ENCODE measurements at regions not wholly inside any gene's neighbourhood (a gene's known extent, or its start where the extent isn't known, plus 50 kb on each side); places are given as distances from the start of the nearest gene placed in this dataset.

- DNase-seq, result no peak
Measured at GRCh38 chr2:173419506-173419905, 64.8 kb downstream of the CDCA7 start.

DNA sequence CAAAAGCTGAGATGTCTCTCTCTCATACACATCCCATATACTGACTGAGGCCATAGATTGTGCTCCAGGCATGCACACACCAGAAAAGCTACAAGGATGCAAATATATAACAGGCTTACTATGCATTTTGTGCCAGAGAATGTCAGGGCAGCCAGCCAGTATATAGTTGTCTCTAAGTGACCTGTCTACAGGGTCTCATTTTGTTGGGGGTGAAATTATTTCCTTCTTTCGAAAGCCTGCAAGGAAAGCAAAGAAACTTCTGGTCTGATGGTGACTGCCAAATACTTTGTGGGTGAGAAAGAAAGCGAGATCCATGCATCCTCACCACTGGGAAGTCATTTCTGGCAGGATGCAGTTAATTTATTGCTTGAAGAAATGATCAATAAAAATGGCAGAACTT is 70.2 kb downstream of the CDCA7 start:
- DNase-seq, result no peak

GRCh38 chr2:173427887-173428668 is 73.4 kb downstream of the CDCA7 start:
- DNase-seq, result no peak

DNA sequence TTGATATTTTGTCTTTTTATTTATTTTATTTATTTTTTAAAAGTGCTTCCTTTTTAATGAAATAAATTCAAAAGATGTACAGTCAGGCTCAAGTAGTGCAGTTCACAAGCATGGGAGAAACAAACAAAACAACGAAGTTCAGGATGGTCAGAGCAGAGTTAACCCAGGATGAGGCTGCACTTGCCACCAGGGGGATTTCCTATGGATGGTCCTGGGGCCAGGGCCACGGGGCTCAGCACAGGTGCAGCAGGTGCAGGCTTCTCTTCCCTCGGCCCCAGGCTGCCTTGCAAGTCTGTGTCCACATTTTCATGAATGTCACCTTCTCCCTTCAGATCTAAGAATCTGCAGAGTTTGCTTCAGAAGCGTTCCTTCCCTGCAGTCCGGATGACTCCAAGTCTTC is 76.5 kb downstream of the CDCA7 start:
- DNase-seq, result no peak

GRCh38 chr2:173432049-173432754 is 77.5 kb downstream of the CDCA7 start:
- no peak for DNase-seq

- DNase-seq, result no peak
Measured at GRCh38 chr2:173434762-173435569, 80.3 kb downstream of the CDCA7 start.

- DNase-seq, result no peak
Measured at GRCh38 chr2:173435574-173435973, 80.9 kb downstream of the CDCA7 start.

DNA sequence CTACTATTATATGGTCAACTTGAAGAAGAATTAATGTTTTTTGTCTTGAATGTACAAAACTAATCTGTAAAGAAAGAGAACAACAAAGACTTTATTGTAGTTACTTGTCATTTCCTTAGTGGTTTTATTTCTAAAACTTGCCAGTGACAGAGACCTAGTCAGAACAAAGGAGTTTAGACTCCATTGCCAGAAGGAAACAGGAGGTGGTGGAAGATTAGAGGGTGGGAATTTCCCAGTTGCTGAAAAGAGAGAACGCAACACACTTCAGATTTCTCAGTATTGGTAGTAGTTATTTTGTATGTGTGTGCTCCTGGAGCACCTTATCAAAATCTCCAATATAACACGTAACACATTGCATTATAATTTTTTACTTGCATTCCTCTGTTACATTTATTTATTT is 81.4 kb downstream of the CDCA7 start:
- no peak for DNase-seq

GRCh38 chr2:173441222-173441621 is 86.5 kb downstream of the CDCA7 start:
- no peak for DNase-seq

DNA sequence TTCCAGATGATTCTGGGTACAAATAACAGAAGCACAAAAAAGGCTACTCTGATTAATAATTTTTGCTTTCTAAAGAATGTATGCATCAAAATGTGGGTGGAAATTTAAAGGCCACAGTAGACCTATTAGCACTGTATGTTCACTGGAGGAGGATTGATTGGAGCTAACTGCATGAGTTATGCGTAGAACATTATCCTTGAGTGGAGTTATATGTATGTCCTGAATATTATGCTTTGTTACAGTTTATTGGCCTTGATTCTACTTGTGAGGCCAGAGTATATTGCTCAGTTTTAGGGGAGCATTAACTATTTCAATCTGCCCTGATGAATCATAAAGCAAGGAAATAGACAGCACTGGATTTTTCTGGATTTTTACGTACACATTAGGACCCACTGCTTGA is 87.9 kb downstream of the CDCA7 start:
- no peak for DNase-seq

GRCh38 chr2:173446722-173447121 is 92.0 kb downstream of the CDCA7 start:
- DNase-seq, result no peak

DNA sequence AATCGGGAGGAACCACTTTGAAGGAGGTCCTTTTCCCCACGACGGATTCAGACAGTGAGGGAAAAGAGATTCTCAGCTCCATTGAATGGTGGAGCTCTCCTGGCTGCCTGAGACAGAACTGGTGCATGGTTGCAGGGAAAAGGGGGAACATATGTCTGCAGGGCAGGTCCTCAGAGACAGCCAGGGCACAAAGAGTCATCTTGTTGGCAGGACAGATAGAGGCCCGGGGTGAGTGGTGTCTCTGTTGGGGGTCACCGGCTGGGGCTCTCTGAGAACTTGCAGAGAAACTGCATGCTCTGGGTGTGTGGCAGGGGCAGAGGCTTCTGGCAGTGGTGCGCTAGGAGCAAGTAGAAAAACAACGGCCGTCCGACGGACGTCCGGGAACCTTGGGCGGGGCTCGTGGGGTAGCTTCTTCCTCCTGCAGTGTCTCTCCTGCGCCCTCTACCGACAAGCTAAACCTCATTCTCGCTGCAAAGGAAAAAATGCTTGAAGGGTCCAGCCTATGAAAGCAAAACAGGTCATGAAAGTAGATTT is 94.3 kb downstream of the CDCA7 start:
- peak; percentile 65 to 68 for DNase-seq

DNA sequence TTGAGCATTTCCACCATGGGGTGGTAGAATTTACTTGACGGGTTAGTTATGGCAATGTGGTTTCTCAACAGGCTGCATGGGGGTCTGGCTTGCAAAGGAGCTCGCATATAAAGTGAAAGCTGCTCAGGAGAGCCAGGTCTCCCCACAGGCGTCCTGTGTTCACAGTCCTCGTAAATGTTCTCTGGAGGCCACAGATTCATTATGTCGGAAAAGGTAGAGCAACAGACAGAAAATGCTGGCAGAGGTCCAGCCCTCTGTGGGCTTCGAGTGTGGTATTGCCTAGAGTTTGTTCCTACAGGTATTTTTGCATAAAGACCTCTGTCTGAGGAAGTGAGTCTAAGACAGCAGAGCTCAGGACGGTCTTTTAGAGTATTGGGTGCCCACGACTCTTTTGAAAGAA is 96.4 kb downstream of the CDCA7 start:
- DNase-seq, result peak in 1 of 2 donors; percentile 12

DNA sequence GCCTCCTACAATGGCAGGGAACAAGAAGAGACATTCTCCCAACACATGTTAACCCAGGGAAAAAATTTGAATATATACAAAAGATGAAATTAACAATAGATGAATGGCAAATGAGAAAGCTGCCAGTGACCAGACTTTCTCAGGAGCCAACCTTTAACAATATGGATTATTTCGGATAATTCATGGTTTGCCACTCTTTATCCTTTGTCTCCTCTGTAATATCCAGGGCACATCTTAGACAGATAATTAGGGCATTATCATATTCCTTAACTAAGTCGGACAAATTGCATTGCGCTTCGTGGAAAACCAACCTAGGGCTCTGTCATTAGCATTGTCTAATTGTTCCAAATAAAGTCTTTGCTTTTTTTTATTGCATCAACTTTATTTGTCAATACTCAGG is 97.3 kb downstream of the CDCA7 start:
- DNase-seq, result no peak

DNA sequence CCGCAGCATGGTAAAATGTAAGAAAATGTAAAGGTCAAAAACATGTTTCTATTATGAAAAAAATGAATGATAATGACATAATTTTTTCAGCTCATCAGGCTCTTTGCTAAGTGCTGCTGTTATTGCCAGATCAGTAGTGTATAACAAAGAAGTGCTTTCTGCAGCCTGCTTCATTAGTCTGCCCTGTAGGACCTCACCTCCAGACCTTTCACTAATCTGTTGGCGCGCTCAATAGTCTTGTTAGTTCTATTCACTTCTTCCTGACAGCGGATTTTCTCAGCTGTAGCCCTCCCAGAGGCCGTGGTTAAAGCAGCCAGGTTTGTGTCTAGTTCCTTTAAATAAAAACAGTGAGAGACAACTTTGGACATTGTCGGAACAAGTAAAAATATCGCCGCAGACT is 97.7 kb downstream of the CDCA7 start:
- DNase-seq, result no peak

DNA sequence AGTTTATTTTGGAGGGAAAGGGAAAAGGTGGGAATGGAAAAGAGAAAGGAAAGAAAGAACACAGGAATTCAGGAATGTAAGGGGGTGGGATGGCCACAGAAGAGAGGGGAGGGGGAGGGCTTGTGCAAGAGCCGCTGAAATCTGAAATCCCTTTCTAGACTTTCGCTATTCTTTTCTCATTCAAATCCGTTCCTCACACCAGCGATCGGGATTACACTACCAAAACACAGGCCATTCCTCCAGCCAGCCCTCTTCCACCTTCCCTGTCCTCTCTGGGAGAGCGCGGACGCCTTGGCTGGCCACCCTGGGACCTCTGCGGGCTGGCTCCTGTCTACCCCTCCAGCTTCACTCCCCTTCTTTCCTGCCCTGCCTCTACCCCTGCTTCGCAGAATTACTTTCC is 102.3 kb downstream of the CDCA7 start:
- no peak for DNase-seq

GRCh38 chr2:173457366-173457765 is 102.7 kb downstream of the CDCA7 start:
- no peak for DNase-seq

- DNase-seq, result no peak
Measured at GRCh38 chr2:173458991-173459780, 104.5 kb downstream of the CDCA7 start.

DNA sequence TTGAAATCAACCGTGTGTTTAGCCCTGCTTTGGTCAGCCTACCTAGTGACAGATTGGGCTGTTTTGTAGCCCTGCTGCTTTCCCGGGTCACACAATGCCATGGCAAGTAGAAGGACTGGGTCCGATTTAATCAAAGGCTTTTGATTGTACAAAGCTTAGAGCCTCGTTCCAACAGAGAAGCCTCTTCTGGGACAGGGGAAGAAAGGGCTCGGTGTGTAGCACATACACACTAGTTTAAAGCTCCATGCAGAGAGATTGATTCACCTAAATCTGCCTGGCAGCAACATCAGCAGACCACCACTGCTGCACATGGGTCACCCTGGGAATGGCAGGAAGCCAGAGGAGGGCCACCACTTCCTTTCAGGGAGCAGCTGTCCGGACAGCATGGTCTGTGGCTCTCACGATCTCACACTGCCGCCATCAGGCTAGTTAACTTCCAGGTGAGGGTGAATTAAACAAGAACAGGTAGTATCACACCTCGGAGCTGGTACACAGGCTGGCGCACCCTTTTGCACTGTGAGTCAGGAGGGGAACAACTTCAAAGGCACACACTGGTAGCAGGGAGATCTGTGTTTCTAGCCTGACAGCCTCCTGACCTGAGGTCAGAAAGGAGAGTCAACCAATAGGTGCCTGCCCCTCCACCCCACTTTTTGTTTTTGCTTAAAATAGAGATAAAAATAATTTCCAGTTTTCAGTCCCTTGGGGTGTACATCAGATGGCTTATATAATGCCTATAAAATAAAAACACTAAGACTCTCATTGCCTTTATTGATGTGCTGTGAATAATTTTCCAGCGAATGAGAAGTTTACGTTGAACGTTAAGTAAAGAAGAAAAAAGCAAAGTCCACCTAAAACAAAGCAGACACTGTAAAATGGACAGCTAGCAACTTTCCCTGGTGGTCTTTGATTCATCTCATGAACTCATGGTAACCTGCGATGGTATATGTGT is 108.5 kb downstream of the CDCA7 start:
- DNase-seq, result no peak

GRCh38 chr2:173463846-173464245 is 109.2 kb downstream of the CDCA7 start:
- DNase-seq, result no peak

- no peak for DNase-seq
Measured at GRCh38 chr2:173467751-173468150, 113.1 kb downstream of the CDCA7 start.
